Thyroid gland (tissue), 4 donors: ENCODE measurements at regions not wholly inside any gene's neighbourhood (a gene's known extent, or its start where the extent isn't known, plus 50 kb on each side); places are given as distances from the start of the nearest gene placed in this dataset.

Experiments
- POLR2A ChIP-seq, 2 donors: fragments of 450-650 bp; IDR thresholded peaks; one replicate each; pipeline ENCODE4 v1.6.1; 2017; ENCODE audit warnings: antibody characterized with exemption in 2 of 2, mild to moderate bottlenecking in 2 of 2, moderate library complexity in 1 of 2
- TF ChIP-seq, protein P1 (sequence below), 6 experiments: fragments of 200-600 bp in 3 of 6; fragments of 450-650 bp in 3 of 6; sonication (generic) in 3 of 6; IDR thresholded peaks; one replicate each; pipeline ENCODE4 v1.5.1; 2016 to 2019; ENCODE audit warnings: antibody characterized with exemption in 6 of 6, mild to moderate bottlenecking in 2 of 6, inconsistent platforms in 1 of 6, moderate library complexity in 1 of 6

DNA sequence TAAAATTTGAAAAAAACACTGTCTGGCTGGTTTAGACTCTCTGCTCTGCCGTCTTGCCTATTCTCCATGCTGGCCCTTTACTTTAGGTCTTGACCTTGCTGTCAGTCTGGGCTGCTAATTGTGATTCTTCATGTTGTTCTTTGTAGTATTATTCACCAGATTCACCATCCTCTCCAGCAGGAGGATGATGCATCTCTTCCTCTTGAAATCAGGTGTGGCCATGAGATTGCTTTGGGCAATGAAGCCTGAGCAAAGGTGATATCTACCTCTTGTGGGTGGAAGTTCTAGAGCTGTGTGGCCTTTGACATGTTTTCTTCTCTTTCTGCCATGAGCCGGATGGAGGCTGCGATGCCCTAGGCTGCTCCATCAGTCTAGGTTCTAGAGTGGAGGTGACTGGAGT, 51.3 kb upstream of the ITPRID1 start:
- TF ChIP-seq, protein P1, sequence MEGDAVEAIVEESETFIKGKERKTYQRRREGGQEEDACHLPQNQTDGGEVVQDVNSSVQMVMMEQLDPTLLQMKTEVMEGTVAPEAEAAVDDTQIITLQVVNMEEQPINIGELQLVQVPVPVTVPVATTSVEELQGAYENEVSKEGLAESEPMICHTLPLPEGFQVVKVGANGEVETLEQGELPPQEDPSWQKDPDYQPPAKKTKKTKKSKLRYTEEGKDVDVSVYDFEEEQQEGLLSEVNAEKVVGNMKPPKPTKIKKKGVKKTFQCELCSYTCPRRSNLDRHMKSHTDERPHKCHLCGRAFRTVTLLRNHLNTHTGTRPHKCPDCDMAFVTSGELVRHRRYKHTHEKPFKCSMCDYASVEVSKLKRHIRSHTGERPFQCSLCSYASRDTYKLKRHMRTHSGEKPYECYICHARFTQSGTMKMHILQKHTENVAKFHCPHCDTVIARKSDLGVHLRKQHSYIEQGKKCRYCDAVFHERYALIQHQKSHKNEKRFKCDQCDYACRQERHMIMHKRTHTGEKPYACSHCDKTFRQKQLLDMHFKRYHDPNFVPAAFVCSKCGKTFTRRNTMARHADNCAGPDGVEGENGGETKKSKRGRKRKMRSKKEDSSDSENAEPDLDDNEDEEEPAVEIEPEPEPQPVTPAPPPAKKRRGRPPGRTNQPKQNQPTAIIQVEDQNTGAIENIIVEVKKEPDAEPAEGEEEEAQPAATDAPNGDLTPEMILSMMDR (IDR thresholded peaks at IDR 0.05): no peak
- TF ChIP-seq POLR2A (IDR thresholded peaks at IDR 0.05): no peak
